ENCODE measurements at regions not wholly inside any gene's neighbourhood (a gene's known extent, or its start where the extent isn't known, plus 50 kb on each side); places are given as distances from the start of the nearest gene placed in this dataset.

DNA sequence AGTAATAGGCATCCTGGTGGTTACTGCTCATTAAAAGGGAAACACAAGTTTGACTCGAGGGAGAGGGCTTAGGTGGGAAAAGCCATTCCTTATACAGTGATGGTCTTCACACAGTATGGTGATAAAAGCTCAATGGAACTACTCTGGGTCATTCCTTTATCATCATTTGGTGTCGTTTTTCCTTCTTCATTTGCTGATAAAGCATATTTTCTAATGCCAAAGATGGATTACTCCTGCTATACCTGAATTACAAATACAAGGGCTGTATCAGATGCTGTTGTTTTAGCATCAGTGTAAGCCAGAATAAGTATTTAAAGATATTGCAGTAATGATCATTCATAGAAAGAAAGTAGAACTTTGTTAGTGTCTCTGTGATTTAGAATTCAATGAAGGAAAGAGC is 563.7 kb downstream of the PLCL1 start:
- Histone ChIP-seq H3K36me3 (replicated peaks in 1 of 2; ENCODE audit: control extremely low read depth in 1 of 2, control insufficient read depth in 1 of 2, extremely low read depth in 1 of 2, insufficient read depth in 2 of 2, low read length in 1 of 2) (no peaks in the 10 kb centered on the region), H3K27ac (ENCODE audit: low read length in 2 of 2) (no peak overlapping the region), H2AFZ (ENCODE audit: insufficient read depth, low read depth, low read length, poor library complexity, severe bottlenecking) (no peak overlapping the region), H3K4me3 (ENCODE audit: control extremely low read depth in 1 of 5, extremely low read depth in 1 of 5, insufficient read depth in 1 of 5, low read depth in 2 of 5, low read length in 4 of 5) (no peak overlapping the region), H3K79me2 (ENCODE audit: control insufficient read depth, insufficient read depth, low read length) (no peaks in the 10 kb centered on the region), H3K27me3 (replicated peaks in 1 of 4; ENCODE audit: control extremely low read depth in 1 of 4, control insufficient read depth in 3 of 4, insufficient read depth in 4 of 4, low read length in 3 of 4) (peaks cover 0 to 2% (median 0%) of the 10 kb centered on the region in 4 experiments), H3K9ac (ENCODE audit: low read length) (no peak overlapping the region), H3K4me1 (ENCODE audit: control insufficient read depth in 2 of 2, insufficient read depth in 2 of 2, low read length in 2 of 2) (peaks cover 0 to 3% of the 10 kb centered on the region in 2 donors), H3K4me2 (replicated peaks; ENCODE audit: low read depth, low read length, poor library complexity, severe bottlenecking) (no peak overlapping the region), H3K9me3 (ENCODE audit: control extremely low read depth in 1 of 3, control insufficient read depth in 2 of 3, insufficient read depth in 1 of 3, low read length in 2 of 3) (no peaks in the 10 kb centered on the region), H4K20me1 (ENCODE audit: control insufficient read depth, insufficient read depth, low read length, poor library complexity, severe bottlenecking) (no peaks in the 10 kb centered on the region)
- peaks cover 6% of the 10 kb centered on the region for H3K4me1 Mint-ChIP-seq
- H3K27me3 Mint-ChIP-seq, result peaks cover 3% of the 10 kb centered on the region
- TF ChIP-seq EZH2 (IDR thresholded peaks at IDR 0.05; ENCODE audit: borderline replicate concordance, insufficient read depth, low read depth, low read length, poor library complexity, severe bottlenecking), result no peak
- TF ChIP-seq, protein P1, sequence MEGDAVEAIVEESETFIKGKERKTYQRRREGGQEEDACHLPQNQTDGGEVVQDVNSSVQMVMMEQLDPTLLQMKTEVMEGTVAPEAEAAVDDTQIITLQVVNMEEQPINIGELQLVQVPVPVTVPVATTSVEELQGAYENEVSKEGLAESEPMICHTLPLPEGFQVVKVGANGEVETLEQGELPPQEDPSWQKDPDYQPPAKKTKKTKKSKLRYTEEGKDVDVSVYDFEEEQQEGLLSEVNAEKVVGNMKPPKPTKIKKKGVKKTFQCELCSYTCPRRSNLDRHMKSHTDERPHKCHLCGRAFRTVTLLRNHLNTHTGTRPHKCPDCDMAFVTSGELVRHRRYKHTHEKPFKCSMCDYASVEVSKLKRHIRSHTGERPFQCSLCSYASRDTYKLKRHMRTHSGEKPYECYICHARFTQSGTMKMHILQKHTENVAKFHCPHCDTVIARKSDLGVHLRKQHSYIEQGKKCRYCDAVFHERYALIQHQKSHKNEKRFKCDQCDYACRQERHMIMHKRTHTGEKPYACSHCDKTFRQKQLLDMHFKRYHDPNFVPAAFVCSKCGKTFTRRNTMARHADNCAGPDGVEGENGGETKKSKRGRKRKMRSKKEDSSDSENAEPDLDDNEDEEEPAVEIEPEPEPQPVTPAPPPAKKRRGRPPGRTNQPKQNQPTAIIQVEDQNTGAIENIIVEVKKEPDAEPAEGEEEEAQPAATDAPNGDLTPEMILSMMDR (IDR thresholded peaks at IDR 0.05), result no peak
- no peak for DNase-seq
- ChIA-PET CTCF (no interaction called here), POLR2A (no interaction called here)
- no peak overlapping the region for H3K4me3 Mint-ChIP-seq
- H3K9me3 Mint-ChIP-seq (ENCODE audit: insufficient read depth), result no peaks in the 10 kb centered on the region
- intact Hi-C loops (cut with micrococcal nuclease), result no loop called here
- no peak for ATAC-seq (ENCODE audit: low read depth)
- WGBS (ENCODE audit: insufficient coverage), result no CpG with 5 or more reads among the region's 2 CpGs
- H3K27ac Mint-ChIP-seq, result no peak overlapping the region

- H3K4me3 Mint-ChIP-seq, result no peak overlapping the region
- Histone ChIP-seq H3K9ac (ENCODE audit: low read length) (no peak overlapping the region), H3K4me2 (replicated peaks; ENCODE audit: low read depth, low read length, poor library complexity, severe bottlenecking) (no peak overlapping the region), H3K4me1 (ENCODE audit: control insufficient read depth in 2 of 2, insufficient read depth in 2 of 2, low read length in 2 of 2) (no peaks in the 10 kb centered on the region), H3K36me3 (replicated peaks in 1 of 2; ENCODE audit: control extremely low read depth in 1 of 2, control insufficient read depth in 1 of 2, extremely low read depth in 1 of 2, insufficient read depth in 2 of 2, low read length in 1 of 2) (no peaks in the 10 kb centered on the region), H3K9me3 (ENCODE audit: control extremely low read depth in 1 of 3, control insufficient read depth in 2 of 3, insufficient read depth in 1 of 3, low read length in 2 of 3) (no peaks in the 10 kb centered on the region), H3K4me3 (ENCODE audit: control extremely low read depth in 1 of 5, extremely low read depth in 1 of 5, insufficient read depth in 1 of 5, low read depth in 2 of 5, low read length in 4 of 5) (no peak overlapping the region), H3K79me2 (ENCODE audit: control insufficient read depth, insufficient read depth, low read length) (no peaks in the 10 kb centered on the region), H3K27ac (ENCODE audit: low read length in 2 of 2) (no peak overlapping the region), H3K27me3 (replicated peaks in 1 of 4; ENCODE audit: control extremely low read depth in 1 of 4, control insufficient read depth in 3 of 4, insufficient read depth in 4 of 4, low read length in 3 of 4) (no peaks in the 10 kb centered on the region), H4K20me1 (ENCODE audit: control insufficient read depth, insufficient read depth, low read length, poor library complexity, severe bottlenecking) (no peaks in the 10 kb centered on the region), H2AFZ (ENCODE audit: insufficient read depth, low read depth, low read length, poor library complexity, severe bottlenecking) (no peak overlapping the region)
- ChIA-PET CTCF (no interaction called here), POLR2A (no interaction called here)
- TF ChIP-seq EZH2 (IDR thresholded peaks at IDR 0.05; ENCODE audit: borderline replicate concordance, insufficient read depth, low read depth, low read length, poor library complexity, severe bottlenecking), result no peak
- TF ChIP-seq, protein P1 (IDR thresholded peaks at IDR 0.05), result no peak
- no peak for DNase-seq
- intact Hi-C loops (cut with micrococcal nuclease), result no loop called here
- H3K4me1 Mint-ChIP-seq, result no peaks in the 10 kb centered on the region
- WGBS (ENCODE audit: insufficient coverage), result no CpG with 5 or more reads among the region's 1 CpG
- no peak for ATAC-seq (ENCODE audit: low read depth)
- no peaks in the 10 kb centered on the region for H3K9me3 Mint-ChIP-seq (ENCODE audit: insufficient read depth)
- peaks cover 16% of the 10 kb centered on the region for H3K27me3 Mint-ChIP-seq
- H3K27ac Mint-ChIP-seq, result no peak overlapping the region
These were observed 558.3 kb downstream of the PLCL1 start for GRCh38 chr2:198362740-198363139.
